AG10803 (cell line): ENCODE measurements at regions not wholly inside any gene's neighbourhood (a gene's known extent, or its start where the extent isn't known, plus 50 kb on each side); places are given as distances from the start of the nearest gene placed in this dataset.

Experiments
- DNase-seq: peaks from one replicate; pipeline ENCODE4 v3.0.0; 2010; ENCODE audit warnings: low read depth
- H3K4me3 ChIP-seq: 2 replicates; pipeline ENCODE4 v1.5.1; 2011; ENCODE audit warnings: mild to moderate bottlenecking, low read length, control low read depth
- CTCF ChIP-seq: conservative IDR thresholded peaks from 2 replicates; pipeline ENCODE4 v1.5.1; 2011; ENCODE audit warnings: mild to moderate bottlenecking, low read length, control low read depth, inconsistent platforms

DNA sequence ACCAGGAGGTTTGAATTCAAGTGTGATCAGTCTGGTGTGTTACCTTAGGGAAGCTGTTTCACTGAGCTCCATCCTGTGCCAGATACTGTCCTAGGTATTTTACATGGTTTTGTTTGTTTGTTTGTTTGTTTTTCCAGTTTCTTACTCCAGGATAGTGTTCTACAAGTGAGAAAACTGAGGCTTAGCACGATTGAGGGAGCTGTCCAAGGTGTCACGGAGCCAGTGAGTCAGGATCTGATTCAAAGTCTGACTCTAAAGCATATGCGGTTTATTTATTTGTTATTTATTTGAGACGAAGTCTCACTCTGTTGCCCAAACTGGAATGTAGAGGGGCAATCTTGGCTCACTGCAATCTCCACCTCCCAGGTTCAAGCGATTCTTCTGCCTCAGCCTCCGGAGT lies 79.7 kb upstream of the GNG2 start:
- DNase-seq, result peak; percentile 25

DNA sequence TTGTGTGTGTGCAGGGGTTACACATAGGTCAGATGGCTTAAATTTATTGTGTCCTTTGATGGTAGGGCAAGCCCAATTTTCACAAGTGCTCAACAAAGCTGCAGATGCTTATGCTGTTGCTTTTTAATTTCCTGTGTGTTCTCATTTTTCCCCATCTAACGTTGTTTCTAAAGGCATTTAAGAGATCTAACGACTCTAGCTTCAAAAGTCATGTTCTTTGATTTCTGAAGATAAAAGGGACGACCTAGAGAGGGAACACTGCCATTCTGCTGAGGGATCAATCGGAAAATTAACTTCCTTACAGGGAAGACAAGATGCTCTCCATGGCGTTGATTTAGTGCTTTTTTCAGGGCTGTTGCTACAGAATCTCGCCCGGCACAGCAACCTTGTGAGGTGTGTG lies 79.0 kb upstream of the GNG2 start:
- TF ChIP-seq CTCF, result no peak
- H3K4me3 ChIP-seq, result no peak overlapping the region
- DNase-seq, result no peak

More for the DNA sequence above, 79.7 kb upstream of the GNG2 start:
- no peak overlapping the region for H3K4me3 ChIP-seq
- no peak for TF ChIP-seq CTCF

- no peak for DNase-seq
- no peak overlapping the region for H3K4me3 ChIP-seq
- no peak for TF ChIP-seq CTCF
These were observed 78.0 kb upstream of the GNG2 start for GRCh38 chr14:51782435-51782834.

- no peak overlapping the region for H3K4me3 ChIP-seq
- peak; percentile 77 for DNase-seq
- TF ChIP-seq CTCF, result no peak
These were observed 76.6 kb upstream of the GNG2 start for GRCh38 chr14:51783765-51784164.

GRCh38 chr14:51784466-51784865 lies 75.9 kb upstream of the GNG2 start:
- no peak overlapping the region for H3K4me3 ChIP-seq
- DNase-seq, result peak; percentile 6
- no peak for TF ChIP-seq CTCF

DNA sequence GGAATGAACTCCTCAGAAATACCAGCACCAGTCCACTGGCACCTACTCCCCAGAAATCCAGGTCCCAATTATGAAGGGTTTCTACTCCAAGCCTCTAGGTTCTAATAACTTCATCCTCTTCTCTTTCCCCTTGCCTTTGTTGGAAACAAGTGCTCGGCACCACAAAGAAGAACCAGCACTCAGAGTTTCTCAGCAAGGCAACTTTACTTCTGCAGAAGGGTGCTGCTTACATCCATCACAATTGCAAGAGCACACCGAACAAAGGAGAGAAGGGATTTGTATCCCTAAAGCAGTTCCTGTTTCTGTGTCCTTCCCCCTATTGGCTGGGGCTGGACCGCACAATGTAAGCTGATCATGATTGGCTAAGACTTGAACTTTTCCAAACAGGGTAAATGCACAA lies 74.2 kb upstream of the GNG2 start:
- no peak for DNase-seq
- TF ChIP-seq CTCF, result no peak
- no peak overlapping the region for H3K4me3 ChIP-seq

GRCh38 chr14:51787352-51787751 lies 73.1 kb upstream of the GNG2 start:
- no peak overlapping the region for H3K4me3 ChIP-seq
- DNase-seq, result no peak
- TF ChIP-seq CTCF, result no peak
